ENCODE measurements at regions not wholly inside any gene's neighbourhood (a gene's known extent, or its start where the extent isn't known, plus 50 kb on each side); places are given as distances from the start of the nearest gene placed in this dataset.

- TF ChIP-seq CTCF (IDR thresholded peaks at IDR 0.05), result no peak
- H3K9me3 ChIP-seq, result no peaks in the 10 kb centered on the region
- no peaks in the 10 kb centered on the region for H3K4me1 ChIP-seq
- no peak overlapping the region for H3K4me3 ChIP-seq
- H3K27ac ChIP-seq, result no peak overlapping the region
- WGBS, 2 donors, result 74 to 87% methylated on average over 5 of the region's 5 CpGs
- H3K27me3 ChIP-seq, result no peaks in the 10 kb centered on the region
- no peaks in the 10 kb centered on the region for H3K36me3 ChIP-seq
- ATAC-seq, result no peak
- no peak for DNase-seq
- intact Hi-C loops (cut with DNase I), result no loop called here
Observed at GRCh38 chr3:150306906-150307305, 101.2 kb upstream of the TSC22D2 start.

GRCh38 chr3:150306083-150306482 is 102.0 kb upstream of the TSC22D2 start:
- no peaks in the 10 kb centered on the region for H3K36me3 ChIP-seq
- no peaks in the 10 kb centered on the region for H3K27me3 ChIP-seq
- no peak for DNase-seq
- no peak overlapping the region for H3K27ac ChIP-seq
- WGBS, 2 donors, result 75 to 78% methylated on average over 3 of the region's 3 CpGs
- intact Hi-C loops (cut with DNase I), result no loop called here
- TF ChIP-seq CTCF (IDR thresholded peaks at IDR 0.05), result no peak
- no peak for ATAC-seq
- no peaks in the 10 kb centered on the region for H3K4me1 ChIP-seq
- H3K4me3 ChIP-seq, result no peak overlapping the region
- no peaks in the 10 kb centered on the region for H3K9me3 ChIP-seq

GRCh38 chr3:150303768-150304167 is 104.3 kb upstream of the TSC22D2 start:
- intact Hi-C loops (cut with DNase I), result no loop called here
- Histone ChIP-seq H3K27ac (no peak overlapping the region), H3K4me3 (no peak overlapping the region), H3K4me1 (no peaks in the 10 kb centered on the region), H3K27me3 (no peaks in the 10 kb centered on the region), H3K36me3 (no peaks in the 10 kb centered on the region), H3K9me3 (no peaks in the 10 kb centered on the region)
- 89 to 93% methylated on average over 3 of the region's 3 CpGs for WGBS, 2 donors
- ATAC-seq, result no peak
- peak in 4 of 9 donors; percentile 20 to 33 (median 30) for TF ChIP-seq CTCF (IDR thresholded peaks at IDR 0.05)
- no peak for DNase-seq

- intact Hi-C loops (cut with DNase I), result no loop called here
- no peak for DNase-seq
- no peak for TF ChIP-seq CTCF (IDR thresholded peaks at IDR 0.05)
Observed at GRCh38 chr3:150302246-150302645, 105.9 kb upstream of the TSC22D2 start.

More at GRCh38 chr3:150302246-150302645, 105.9 kb upstream of the TSC22D2 start:
- no peaks in the 10 kb centered on the region for H3K36me3 ChIP-seq
- no peaks in the 10 kb centered on the region for H3K27me3 ChIP-seq
- no peaks in the 10 kb centered on the region for H3K4me1 ChIP-seq
- no peaks in the 10 kb centered on the region for H3K9me3 ChIP-seq
- no peak overlapping the region for H3K4me3 ChIP-seq
- H3K27ac ChIP-seq, result no peak overlapping the region
- no peak for ATAC-seq
